ENCODE measurements at regions not wholly inside any gene's neighbourhood (a gene's known extent, or its start where the extent isn't known, plus 50 kb on each side); places are given as distances from the start of the nearest gene placed in this dataset.

DNA sequence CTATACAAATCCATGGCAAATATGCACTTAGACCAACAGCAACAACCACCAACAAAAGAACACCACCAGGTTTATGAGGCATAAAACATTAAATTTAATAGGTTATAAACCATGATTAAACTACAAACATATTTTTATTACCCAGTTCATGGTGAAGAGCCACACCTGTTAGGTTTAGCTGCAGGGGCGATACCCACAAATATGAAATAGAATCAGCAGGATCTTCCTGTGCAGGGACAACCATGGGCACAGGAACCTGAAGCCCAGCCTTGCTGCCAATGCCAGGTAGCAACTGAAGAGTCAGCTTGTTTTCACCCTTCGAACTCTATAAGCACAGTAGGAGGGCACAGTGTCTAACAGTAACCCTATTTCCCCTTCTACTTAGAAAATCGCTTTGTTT lies 675.0 kb downstream of the SATB2 start:
- DNase-seq, result no peak

DNA sequence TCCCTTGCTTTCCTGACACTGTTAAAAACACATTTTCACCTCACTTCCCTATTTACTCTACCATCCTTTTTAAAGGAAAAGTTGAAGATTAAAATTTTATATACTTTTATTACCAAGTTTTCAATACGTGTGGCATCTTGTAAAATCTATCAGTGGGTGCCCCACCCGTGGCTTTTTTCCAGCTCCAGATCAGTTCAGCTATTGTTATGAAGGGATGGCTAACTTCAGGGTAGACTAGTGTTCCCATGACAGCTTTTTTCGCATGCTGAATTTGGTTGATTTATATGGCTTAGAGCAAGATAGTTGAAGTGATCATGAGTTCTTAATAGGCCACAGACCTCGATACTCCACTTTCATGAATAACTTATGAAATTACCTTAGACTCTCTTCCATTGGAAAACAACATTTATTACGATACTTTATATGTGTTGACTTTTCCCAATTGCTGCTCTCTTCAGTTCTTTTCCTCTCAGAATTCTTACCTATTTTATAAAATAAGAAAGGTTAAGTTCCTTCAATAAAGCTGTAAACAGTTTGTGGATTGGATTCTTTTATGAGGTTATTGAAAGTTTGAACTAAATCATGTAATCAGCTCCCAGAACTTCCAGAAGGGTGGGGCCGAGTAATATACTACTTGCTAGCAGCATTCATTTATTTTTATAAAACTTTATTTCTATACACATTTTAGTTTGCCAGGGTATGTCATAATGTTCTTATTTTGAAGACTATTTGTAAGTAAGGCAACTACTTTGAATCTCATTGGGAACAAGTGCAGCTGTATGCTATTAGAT lies 680.9 kb downstream of the SATB2 start:
- DNase-seq, result no peak

DNA sequence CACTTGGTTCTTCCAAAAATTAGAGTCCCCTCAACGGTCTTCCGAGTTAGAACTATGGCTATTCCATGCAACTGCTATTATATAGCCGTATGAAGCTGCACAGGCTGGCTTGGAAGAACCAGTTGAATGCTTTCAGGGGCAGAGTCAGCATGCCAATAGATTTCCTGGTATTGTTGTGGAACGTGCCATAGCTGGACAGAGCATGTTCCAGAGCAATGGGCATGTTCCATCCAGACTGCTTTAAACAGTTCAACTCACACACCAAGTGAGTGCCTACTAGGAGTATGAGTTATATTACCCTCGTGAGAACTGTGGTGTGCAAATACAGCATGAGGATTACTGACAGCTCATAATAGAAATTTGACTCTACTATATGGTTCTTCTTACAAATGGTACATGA lies 682.0 kb downstream of the SATB2 start:
- no peak for DNase-seq

DNA sequence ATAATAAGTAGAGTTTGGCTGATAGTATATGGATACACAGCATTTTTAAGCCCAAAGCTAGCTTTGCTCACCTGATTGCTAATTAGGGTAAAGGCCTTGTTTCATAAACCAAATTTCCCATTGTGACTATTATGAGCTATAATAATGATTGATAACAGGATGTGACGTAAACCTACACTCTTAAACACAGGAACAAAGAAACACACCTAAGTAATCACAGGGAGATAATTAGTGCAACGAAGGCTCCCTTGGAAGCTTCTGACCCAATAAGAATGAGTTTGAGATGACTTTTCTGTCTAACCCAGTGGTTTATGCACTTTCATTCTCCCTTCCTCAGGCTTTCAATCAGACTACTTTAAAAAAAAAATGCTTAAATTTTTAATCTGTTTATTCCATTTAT lies 683.2 kb downstream of the SATB2 start:
- no peak for DNase-seq

DNA sequence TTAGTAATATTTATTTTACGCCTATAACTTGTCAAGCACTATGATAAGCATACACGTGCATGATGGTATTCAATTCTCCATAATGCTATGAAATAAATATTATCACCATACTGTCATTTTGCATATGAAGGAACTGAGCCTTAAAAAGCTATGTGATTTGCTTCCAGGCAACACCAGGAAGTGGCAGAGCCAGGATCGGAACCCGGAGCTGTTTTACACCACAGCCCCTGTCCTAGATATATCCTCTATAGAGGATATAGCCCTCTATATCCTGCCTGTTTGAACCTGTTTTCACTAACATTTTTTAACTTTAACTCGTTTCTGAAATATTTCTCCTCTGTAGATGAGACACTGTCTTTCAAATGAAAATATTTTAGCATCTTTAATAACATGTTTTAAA lies 690.0 kb downstream of the SATB2 start:
- no peak for DNase-seq

DNA sequence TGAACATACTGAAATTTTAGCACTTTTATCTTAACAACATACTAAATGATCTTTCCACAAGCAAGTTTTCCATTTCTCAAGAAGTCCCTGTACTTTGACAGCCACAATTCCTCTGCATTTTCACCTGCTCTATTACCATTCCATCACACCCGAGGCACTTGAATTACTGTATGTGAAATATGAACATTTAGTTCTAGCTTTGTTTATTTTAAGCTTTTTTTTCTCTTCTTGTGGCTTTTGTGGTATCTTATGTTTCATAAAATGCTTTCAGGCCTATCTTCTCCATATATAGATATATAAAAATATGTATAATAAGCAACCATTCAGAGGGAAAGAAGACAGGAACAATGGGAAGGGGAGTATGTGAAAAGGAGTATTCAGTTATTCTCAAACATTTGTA lies 693.9 kb downstream of the SATB2 start:
- DNase-seq, result no peak

DNA sequence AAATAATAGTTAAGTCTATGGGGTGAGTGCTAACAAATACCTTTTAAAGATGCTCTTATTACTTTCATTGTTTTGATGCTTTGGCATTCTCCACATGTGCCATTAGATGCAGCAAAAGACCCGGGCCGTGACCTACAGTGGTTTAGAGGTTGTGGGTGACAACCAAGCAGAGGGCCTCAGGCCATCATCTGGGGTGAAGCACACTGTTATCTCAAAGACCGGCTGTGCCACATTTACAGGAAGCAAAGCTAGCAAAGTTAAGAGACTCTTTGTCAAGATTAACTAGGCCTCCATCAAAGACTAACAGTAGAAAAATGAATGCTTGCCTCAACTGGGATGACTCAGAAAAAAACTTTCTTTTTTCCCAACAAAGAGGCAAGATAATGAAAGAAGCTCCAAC lies 695.3 kb downstream of the SATB2 start:
- DNase-seq, result no peak

DNA sequence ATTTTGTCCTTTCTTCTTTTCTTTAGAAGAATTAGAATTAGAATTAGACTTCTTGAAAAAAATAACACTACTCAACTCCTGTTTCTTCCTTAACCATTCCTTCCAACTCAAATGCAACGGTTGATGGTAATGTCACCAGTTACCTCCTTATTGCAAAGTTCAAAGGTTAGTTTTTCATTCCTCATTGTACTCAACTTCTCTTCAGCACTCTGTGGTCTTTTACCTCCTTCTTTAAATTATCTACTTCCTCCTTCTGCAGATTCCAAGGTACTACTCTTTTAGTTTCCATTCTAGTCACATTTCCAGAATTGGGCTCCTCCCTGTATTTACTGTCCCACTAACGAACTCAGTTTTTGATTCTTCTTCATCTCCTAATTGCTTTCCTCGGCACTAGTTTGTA lies 700.7 kb downstream of the SATB2 start:
- DNase-seq, result no peak

DNA sequence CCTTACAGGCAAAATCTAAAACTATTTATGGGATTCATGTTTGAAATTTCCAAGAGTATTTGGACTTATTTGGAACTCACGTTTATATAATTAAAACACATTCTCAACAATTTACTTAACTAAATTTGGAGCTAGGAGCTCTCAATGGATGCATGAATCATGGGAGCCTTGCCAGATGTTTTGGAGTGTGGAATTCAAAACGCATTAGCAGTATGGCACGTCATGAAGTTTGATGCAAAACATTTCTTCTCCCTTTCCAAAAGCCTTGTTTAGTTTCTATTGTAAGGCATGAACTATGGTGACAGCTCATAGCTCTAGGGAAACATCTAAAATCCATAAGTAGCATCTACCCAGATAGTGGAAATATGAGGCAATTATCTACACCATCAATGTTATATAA lies 701.6 kb downstream of the SATB2 start:
- no peak for DNase-seq

DNA sequence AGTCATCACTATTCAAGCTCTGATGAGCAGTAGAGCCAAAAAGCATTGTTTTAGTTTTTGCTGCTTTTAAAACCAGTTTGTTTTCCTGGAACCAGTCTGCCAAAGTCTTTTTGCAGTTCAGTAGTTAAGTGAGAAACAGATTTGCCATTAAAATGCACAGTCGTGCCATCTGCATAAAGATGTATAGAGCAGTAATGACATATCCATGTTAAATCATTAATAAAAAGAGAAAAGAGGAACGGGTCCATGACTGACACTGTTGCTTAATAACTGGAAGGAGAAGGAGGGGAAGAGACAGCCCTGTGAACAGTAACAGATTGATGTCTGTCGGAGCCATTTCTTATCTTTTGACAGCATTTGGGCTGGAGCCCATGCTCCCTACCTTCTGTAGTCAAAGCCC lies 704.6 kb downstream of the SATB2 start:
- no peak for DNase-seq

DNA sequence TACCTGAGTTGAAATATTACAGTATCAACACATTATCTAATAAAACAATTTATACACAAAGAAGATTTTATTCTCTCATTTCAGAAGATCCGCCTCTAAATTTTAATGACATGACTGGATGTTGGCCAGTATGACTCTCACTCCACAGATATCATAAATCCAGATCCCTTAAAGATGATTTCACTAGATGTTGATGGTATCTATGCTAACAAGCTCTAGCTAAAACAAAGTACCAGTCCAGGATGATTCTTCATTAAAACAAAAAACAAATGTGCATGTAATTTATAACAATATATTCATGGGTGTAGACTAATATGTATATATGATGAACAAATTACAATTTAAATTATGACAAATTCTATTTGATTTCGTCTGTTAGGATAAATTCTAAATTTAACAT lies 708.4 kb downstream of the SATB2 start:
- DNase-seq, result no peak

DNA sequence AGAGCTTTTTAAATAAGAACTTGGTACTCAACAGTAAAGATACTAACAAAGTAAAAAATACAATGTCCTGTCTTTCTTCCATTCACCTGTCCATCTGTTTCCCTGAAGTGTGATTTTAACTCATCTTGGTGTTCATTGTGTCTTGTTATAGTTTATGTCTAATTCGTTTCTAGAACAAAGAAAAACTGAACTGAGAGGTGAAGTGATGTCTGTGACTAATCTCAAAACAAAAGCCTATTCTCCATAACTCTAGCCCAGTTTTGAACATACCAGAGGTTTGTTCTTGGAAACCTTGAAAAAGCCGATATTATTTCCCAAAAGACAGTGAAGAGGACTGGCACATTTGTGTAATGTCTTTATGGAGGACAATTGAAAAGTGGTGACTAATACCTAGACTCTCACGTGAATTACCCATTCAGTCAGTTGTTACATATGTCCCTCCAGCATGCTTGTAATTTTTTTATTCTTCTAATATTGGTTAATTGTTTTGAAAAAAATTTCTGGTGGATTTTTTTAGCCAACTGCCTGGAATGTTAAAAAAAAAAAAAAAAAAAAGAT lies 725.8 kb downstream of the SATB2 start:
- no peak for DNase-seq

DNA sequence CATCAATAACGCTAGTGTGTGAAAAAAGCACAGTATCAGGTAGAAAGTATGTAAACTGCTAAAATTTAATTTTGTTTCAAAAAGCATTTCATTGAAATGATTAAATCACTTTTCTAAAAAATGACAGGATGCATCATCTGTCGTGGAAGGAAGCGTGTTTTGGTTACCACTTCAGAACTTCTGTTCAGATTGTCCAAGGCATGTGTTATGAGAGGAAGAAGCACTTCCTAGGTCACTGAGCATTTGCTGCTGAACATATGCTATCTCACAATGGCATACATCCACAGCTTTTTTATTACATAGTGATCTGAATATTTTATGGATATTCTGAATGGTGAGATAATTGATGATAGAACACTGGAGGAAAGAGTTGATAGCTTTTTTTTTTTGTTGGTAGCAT lies 737.5 kb downstream of the SATB2 start:
- no peak for DNase-seq

DNA sequence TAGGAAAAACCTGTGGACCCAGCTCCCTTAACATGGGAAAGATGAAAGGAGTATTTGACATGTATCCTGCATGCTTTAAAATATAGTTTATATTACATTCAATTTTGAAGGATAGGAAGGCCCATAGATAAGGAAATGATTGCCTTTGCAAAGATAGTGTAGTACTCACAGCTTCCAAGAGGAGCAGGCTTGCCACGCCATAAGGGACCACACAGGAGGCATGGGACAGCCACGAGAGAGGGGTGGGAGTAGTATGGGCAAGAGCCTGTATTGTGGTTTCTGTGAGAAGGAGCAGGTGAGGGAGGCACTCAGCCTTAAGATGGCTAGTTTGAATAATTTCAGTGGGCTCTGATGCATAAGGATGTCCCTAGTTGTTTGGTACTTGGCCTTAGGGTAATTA lies 740.3 kb downstream of the SATB2 start:
- no peak for DNase-seq

DNA sequence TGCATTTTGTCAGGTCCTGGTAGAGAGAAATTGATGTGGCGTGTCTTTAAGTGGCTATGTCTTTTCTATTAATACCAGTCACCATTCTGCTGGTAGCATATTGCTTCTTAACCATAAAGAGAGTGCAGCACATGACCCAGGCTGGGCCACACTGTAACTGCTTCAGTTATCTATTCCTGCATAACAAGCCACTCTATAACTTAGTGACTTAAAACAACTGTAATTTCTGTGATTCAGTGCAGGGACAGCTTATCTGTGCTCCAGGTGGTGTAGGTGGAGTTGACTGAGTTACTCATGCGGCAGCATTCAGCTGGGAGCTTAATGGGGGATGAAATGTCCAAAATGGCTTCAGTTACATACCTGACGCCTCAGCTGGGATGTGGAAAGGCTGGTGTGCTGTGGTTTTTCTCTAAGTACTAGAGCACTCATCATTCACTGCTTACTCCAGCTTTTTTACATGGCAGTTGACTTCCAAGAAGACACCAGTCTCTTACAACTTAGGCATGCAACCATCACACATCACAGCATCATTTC lies 742.4 kb downstream of the SATB2 start:
- DNase-seq, result no peak

DNA sequence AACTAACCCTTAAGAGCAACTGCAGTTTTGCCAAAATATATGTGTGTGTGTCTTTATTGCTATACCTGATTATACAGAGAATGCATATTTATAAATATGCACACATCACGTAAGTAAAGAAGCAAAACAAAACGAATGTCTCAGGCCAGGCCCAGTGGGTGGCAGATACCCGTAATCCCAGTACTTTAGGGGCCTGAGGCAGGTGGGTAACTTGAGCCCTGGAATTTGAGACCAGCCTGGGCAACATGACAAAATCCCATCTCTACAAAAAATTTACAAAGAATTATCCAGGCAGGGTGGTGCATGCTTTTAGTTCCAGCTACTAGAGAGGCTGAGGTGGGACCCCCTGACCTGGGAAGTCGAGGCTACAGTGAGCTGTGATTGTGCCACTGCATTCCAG lies 745.3 kb downstream of the SATB2 start:
- no peak for DNase-seq

DNA sequence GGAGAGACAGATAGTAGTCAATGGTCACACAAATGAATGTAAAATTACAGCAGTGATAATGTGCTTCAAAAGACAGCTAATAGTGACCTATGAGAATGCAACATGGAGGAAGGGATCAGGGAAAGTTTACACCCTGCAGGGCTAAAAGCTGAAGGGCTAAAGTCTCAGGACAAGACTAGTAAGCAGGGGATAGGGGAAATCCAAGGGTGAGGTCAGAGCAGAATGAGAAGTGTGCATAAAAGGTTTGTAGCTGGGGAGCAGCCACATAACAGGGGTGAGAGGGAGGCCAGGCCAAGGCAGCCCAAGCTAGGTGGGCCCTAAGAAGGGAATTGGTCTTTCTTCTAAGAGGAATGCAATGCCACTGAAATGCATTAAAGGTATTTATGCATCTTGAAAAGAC lies 746.3 kb downstream of the SATB2 start:
- DNase-seq, result no peak

DNA sequence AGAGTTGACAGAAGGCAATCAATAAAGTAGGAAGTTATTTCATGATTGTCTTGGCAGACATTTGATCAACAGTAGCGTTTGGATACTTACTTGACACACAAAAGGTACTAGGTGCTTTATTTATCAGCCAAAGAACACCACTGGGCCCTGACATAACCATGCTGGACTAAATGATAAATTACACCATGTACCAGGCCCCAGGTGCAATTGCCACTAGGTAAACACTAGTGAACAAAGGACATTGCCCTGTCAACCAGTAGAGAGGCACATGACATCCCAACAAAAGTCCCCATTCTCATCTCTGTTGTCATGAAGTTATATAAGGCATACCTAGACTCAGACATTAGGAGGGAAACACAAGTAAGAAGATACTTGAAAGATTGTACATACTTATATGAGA lies 747.2 kb downstream of the SATB2 start:
- DNase-seq, result no peak

DNA sequence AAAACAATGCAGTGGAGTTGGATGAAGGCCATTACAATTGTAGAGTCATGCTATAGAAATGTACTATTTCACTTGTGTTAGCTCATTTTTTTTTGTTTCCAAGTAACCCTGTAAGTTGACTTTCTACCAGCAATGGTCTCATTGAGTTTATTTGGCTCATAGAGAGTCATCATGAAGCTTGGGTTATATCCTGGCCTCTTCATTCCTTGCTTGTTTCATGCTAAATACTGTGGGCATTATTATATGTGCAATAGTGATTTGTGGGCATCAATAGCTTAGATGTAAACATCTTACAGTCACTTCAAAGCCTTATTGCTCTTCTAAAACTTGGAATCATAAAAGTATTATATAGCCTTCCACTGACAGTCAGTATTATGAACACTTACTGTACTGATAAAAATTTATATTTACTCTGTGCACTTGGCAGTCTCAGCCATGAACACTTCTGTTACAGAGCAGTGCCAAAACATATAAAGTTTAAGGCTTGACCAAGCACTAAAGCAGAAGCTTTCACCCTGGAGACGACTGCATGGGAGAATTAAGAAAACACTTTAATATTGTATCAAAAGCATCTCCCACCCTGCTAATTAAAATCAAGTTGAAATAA lies 751.2 kb downstream of the SATB2 start:
- no peak for DNase-seq

DNA sequence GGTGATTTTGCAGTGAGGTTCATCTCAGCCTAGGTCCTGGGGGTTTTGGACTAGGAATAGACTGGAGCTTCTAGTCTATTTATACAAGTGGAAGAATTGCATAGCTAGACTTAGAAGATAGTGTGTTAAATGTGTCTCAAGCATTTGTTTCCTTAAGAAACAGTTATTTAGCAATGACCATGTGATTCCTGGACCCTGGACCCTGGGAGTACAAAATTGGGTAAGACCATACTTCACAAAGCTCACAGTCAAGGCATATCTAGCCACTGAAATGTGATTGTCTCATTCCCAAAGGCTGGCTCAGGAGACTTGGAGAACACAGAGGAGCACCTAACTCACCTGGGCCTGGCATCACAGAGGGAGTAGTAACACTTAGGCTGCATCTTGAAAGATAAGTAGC lies 754.5 kb downstream of the SATB2 start:
- DNase-seq, result no peak

DNA sequence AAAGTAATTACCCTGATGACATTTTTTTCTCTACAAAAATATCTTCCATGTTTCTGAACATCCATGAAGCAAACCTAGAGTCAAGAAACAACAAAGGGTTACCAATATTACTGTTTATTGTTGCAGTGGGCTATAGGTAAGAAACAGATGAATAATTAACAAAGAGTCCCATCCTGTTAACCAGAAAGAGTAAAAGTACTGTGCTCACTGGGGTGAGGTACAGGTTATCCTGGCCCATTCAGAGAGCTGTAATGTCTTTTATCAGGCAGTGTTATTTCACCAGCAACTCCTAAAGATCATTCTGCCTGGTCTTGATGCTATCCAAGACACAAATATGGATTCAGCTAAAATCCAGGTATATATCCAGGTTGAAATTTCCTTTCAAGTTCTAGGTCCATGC lies 754.9 kb downstream of the SATB2 start:
- no peak for DNase-seq

DNA sequence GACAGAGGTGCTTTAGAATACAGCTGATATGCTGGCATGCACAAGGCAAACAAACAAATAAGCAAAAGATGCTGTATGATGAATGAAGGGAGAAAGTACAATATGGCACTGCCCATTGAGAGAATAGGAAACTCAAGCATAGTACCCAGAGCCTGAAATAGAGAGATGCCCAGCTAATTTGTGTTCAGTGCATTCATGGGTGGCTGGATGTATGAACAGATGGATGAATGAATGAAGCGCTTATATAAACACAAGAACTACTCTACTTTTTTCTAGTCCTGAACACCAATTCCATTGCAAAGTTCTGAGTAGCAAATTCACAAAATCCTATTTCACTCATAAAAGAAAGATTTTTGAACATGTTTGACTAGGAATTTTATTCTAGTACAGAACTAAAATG lies 756.3 kb downstream of the SATB2 start:
- no peak for DNase-seq

DNA sequence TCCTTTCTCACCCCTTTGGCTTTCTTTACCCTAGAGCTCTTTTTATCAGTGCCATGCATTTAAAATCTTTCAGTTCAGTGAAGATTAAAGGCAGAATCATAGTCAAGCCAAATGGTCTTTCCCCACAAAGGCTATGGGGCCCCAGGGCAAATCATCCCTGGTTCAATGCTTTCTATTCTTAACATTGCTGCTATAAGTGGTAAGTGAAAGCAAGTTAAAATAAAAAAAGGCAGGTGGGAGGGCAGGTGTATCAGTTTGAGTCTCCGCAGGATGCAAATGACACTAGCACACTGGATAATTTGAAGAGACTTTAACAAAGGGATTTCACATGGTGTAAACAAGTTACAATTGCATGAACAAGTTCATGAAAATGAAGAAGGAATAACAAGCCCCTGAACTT lies 757.4 kb downstream of the SATB2 start:
- DNase-seq, result no peak

DNA sequence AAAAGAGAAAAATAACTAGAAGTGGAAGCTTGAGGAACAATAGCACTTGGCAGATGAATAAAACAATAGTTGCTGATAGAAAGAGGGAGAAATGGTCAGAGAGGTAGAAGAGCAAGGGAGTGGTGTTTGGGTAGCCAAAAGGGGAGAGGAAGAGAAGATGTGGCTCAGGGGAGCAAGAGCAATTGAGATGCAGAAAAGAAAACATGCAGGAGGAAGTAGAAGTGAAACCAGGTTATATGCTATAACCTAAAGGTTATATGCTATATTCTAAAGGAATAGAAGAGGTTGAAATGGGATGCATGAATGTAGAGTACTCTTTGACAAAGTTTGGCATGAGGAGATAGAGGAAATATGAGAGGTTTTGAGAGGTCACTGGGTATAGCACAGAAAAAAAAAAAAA lies 759.5 kb downstream of the SATB2 start:
- no peak for DNase-seq

DNA sequence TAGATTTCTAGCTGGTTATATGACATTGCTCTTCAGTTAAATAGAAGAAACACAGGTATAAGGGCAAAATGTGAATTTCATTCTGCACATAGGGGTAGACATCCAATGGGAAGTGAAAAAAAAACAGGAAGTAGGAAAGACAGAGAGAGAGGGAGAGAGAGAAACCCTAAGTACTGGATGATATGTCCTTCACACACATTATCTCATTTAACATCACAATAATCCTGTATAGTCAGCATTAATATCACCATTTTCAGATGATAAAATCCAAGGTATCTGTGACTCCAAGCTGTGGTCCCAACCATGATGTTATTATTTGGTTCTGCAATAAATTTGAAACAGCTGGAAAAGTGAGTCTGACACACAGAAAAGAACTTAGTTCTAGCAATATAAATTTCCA lies 759.9 kb downstream of the SATB2 start:
- DNase-seq, result no peak
